HG03135 (cell line): ENCODE measurements at regions not wholly inside any gene's neighbourhood (a gene's known extent, or its start where the extent isn't known, plus 50 kb on each side); places are given as distances from the start of the nearest gene placed in this dataset.

Experiments used
- ATAC-seq: cut with Tn5 transposase; IDR thresholded peaks from one replicate; pipeline ENCODE4 v1.9.1; 2021; ENCODE audit warnings: mild to moderate bottlenecking, moderate library complexity; ENCODE audit not compliant: unreplicated experiment

DNA sequence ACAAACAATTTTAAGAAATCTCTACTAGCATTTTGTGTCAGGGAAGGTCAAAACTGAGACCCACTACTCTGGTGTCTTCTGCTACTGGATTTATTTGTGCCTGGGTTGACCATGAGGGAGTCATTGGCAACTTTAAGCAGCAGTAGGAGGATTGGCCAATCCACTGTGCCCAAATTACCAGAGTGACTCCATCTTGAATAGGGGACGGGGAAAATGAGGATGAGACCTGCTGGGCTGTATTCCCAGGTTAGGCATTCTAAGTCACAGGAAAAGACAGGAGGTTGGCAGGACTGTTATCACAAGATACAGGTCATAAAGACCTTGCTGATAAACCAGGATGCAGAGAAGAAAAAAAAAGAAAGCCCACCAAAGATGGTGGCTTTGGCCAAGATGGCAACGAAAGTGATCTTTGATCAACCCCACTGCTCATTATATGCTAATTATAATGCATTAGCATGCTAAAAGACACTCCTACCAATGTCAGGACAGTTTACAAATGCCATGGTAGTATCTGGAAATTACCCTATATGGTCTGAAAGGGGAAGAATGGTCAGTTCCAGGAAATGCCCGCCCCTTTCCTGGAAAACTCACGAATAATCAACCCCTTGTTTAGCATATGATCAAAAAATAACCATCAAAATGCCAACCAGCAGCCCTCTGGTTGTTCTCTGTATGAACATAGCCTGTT is 200.9 kb downstream of the LTN1 start:
- no peak for ATAC-seq

DNA sequence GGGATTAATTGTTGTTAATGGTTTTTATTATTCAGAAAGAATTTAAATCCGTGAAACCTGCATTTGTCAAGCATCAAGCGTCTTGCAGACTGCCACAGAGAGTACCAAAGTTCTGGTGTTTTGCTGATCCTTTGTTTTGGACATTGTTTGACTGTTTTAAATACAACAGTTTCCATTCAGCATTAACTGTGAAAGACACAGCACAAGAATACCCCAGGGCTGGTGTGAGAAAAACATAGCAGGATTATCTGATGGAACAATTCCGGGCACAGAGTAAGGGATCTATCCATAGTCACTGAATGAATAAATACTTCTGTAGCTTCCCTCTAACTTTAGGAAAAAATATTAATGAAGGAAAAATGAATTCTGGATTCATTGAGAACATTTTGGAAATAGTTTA is 202.3 kb downstream of the LTN1 start:
- no peak for ATAC-seq

DNA sequence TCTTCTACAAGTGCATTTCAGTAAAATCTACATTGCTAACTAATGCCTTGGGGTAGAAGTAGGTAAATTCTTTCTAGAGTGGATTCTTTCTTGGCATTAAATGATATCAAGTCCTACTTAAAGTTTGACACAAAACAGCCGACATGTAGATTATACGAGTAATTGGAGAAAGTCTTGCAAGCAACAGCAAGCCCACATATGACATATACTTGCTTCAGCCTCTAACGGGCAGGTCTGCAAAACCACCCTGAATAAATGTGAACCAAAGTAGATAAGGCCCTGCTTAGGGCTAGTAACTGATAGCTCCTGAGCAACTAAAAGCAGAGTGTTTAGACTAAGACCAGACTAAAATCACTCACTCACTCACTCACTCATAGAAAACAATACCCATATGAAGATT is 203.2 kb downstream of the LTN1 start:
- no peak for ATAC-seq

DNA sequence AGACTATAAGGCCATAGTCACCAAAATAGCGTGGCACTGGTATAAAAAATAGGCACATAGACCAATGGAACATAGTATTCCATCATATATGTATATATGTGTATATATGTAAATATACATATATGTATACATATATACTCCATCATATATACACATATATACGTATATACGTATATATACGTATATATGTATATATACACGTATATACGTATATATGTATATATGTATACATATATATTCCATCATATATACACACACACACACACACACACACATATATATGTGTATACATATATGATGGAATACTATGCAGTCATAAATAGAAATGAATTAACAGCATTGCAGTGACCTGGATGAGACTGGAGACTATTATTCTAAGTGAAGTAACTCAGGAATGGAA is 204.6 kb downstream of the LTN1 start:
- no peak for ATAC-seq

DNA sequence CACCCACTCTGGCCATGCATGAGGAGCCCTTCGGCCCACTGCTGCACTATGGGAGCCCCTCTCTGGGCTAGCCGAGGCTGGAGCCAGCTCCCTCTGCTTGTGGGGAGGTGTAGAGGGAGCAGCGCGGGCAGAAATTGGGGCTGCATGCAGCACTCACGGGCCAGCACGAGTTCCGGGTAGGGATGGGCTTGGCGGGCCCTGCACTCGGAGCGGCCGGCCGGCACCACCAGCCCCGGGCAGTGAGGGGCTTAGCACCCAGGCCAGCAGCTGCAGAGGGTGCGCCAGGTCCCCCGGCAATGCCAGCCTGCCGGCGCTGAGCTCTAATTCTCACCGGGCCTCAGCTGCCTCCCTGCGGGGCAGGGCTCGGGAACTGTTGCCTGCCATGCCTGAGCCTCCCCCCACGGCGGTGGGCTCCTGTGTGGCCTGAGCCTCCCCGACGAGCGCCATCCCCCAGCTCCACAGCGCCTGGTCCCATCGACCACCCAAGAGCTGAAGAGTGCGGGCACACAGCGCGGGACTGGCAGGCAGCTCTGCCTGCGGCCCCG is 209.0 kb downstream of the LTN1 start:
- ATAC-seq = no peak

DNA sequence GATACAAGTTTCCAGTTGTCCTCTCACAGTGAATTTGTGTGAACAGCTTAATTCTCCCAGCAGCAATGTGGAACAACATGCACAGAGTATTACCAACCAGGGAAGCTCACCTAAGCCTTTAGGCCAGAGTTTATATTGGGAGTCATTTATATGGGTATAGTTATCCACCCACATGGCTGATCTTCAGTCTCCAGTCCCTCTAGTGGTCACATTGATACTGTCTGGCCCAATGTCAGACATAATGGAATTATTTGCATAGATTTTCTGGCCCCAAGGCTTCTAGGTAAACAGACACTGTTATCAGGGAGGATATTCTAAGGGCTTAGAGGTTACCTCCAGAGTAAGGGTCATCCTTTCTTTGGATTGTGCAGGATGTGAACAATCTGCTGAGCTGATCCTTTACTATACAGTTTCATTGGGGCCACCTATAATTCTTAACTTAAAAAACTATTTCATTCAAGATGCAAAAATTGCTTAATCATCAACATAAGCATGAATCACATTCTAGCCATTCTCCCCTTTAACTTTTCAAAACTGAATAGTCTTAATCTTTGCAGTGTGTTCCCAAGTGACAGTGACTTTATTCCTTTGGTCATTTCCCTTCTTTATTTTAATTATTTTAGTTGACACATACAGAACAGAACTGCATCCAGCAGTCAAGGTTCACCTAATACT is 210.9 kb downstream of the LTN1 start:
- ATAC-seq = no peak

DNA sequence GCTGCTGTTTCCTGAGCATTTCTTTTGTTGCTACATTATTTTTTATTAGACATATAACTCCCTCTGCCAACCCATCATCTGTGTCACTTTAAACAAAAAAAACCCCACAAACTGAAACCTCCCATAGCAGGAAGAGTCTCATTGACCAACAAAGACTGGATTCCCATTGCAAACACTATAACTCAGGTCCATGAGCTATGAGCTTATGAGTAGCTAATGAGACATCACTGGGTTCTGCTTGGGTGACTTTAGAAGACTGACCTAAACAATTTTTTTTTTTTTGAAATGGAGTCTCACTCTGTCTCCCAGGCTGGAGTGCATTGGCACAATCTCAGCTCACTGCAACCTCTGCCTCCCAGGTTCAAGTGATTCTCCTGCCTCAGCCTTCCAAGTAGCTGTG is 212.8 kb downstream of the LTN1 start:
- no peak for ATAC-seq

DNA sequence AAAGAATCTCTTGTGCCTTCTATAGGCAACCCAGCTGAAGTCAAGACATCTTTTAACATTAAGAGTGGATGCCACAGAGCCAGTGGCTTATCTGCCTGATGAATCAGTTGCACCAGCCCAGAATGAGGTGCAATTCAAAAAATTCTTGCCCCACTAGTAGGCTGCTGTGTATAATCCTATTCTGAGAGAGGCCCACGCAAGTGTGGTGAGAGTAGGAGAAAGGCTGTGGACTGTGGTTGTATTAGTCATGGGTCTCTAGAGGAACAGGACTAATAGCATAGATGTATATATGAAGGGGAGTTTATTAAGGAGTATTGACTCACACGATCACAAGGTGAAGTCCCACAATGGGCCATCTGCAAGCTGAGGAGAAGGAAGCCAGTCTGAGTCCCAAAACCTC is 216.4 kb downstream of the LTN1 start:
- ATAC-seq = no peak

DNA sequence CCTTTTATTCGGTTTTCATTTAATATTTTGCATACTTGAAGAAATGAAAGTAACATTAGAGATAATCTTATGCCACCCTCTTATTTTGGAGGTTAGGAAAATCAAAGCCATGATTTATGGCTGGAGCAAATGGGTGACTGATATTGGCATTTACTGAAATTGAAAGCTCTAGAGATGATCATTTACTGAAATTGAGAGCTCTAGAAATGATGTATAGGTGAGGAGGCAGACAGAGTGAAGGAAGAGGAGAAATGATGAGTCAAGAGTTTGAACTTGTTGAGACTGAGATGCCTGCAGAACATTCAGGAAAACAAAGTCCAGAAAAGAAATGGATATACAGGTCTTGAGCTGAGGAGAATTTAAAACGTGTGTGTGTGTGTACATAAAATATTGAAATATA is 217.6 kb downstream of the LTN1 start:
- ATAC-seq = no peak

DNA sequence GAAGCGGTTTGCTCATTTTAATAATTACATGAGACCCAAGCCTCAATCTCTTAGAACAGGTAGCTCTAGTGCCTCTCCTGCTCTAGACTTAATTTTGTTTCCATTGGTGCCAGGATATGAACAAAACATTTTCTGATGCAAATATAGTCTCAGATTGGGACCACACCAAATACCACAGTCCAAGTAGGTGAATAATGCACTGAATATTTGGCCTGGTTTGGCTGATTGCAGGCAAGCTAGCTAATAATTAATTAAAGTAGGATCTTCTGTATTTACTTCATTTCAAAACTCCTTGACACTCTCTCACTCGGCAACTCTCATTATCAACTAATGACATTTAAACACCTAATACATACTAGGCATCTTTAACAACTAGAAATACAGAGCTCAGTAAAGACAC is 219.6 kb downstream of the LTN1 start:
- no peak for ATAC-seq

DNA sequence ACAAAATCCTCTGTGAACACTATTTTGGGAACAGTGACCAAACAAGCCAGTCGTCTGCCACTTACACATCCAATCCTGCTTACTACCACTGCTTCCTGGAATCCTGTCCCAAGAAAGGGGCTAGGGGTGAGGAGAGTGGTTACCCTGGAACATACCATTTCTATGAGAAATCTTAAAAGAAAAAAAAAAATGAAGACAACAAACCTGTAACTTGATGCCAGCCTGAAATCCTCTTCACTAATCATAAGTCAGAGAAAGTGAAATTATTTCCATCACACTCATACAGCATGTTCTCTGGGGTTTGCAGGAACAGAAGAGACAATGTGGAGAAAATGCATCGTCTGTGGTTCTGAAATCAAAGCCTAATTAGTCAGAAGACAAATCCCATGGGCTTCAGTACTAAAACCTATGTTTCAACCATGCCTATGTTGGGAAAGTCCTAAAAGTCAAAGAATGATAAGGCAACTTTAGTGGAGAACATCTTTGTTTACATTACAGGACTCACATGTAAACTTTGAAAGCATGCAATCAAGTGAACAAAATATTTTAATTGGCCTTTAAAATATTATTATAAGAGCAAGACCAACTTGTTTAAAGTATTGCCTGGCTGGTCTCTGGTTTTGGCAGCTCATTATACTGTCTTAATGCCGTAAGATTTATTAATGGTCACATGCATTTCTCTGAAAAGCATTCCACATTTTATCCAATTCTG is 220.7 kb downstream of the LTN1 start:
- no peak for ATAC-seq

DNA sequence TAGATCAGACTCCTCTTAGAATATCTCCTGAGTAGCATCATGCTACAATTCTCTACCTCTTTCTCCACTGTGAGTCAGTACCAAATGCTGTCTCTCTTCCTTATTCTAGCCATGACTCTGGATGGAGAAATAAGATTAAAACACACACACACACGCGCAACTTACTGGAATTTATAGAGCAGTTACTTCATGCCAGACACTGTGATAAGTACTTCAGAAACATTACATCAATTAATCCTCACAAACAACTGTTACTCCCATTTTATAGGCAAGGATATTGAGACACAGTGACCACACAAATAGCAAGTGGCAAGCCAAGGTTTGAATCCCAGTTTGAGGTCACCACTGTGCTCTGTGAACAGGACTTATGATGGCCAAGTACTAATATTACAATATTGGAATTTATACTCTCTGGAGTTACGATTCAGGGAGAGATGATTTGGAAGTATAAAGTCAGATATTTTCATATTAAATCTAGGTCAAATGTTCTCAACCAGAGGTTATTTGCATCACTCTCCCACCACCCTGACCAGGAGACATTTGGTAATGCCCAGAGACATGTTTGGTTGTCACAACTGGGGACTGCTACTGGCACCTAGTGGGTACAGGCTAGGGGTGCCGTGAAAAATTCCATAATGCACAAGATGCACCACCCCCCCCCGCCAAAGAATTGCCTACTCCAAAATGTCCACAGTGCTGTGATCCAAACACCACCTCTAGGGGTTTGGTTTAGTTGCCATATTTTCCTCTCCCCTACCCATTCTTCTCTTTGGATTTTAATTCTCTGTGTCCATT is 221.6 kb downstream of the LTN1 start:
- ATAC-seq = no peak

DNA sequence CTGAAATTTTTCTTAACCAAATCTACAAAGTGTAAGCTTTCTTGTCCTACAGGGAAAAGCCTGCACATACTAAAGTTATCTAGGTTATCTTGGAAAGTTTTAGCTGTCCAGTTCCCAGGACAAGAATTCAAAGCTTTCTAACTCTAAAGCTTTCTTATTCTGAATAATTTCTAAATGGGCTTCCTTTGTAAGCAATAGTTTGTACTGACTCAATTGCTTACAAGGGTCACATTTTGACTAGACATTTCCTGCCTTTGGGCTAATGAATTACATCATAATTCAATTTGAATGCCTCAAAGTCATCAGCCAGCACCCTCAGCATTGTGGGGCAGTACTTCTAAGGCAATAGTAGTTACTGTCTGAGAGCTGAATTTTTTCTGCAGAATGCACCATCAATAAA is 223.0 kb downstream of the LTN1 start:
- ATAC-seq = no peak

DNA sequence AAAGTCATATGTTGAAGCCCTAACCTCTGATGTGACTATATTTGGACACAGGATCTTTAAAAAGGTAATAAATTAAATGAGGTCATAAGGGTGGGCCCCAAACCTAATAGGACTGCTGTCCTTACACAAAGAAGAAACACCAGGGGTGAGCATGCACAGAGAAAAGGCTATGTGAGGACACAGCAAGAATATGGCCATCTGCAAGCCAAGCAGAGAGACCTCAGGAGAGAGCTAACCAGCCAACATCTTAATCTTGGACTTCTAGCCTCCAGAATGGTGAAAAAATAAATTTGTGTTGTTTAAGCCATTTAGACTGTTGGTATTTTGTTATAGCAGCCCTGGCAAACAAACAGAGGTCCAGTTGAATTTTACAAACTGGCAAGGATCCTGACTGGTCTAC is 223.9 kb downstream of the LTN1 start:
- ATAC-seq = no peak

DNA sequence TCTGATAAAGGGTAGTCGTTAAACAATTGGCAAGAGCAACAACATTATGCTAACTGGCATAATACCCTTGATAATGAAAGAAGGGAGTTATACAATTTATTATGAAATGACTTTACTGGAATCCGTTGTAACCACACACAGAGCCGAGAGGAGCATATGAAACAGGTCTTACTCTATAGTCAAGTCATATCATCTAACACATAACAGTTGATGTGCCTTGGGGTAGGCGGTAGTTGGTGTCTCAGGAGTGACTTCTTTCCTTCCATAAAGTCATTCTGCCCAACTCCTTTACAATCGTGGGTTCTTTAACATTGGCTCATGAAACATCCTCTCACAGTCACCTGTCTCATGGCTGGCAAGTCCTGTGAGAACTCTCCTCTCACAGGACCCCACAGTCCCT is 225.2 kb downstream of the LTN1 start:
- no peak for ATAC-seq

DNA sequence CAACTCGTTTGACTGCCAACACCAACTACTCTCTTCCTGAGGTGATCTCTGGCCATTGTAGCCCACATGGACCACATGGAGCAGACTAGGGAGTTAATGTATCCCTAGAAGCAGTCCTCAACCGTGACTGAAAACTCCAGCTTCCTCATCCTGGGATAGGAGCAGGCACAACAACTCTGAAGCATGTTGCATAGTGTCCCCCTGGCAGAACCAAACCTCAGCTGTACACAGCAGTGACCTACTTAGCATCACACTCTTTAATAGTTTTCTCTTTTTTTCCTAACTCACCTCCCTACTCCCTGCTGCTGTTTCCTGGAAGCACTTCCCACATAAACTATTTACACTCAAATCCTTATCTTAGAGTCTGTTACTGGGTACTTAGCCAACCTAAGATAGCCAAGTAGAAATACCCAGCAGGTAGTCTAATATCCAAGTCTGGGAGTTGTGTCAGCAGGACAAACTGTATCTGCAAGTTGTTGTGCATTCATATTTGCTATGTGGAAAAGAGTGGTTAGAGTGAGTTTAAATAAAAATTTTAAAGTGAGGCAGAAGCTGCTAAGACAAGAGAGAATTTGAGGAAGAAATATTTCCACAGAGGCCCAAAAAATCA is 228.8 kb downstream of the LTN1 start:
- ATAC-seq = no peak

DNA sequence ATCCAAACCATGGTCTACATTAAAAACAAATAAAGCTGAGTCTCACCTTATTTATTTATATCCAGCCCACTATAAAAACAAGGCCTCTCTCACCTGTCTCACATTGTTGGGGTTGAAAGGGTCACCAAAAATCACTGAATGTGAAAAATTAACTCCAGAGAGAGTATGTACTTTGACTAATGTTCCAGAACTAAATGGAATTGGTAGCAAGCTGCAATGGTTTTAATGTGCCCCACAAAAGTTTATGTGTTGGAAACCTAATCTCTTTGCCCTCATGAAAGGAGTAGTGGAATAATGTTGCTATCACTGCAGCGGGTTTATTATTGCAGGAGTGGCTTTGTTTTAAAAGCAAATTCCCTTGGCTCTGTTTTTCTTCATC is 230.3 kb downstream of the LTN1 start:
- ATAC-seq = no peak

DNA sequence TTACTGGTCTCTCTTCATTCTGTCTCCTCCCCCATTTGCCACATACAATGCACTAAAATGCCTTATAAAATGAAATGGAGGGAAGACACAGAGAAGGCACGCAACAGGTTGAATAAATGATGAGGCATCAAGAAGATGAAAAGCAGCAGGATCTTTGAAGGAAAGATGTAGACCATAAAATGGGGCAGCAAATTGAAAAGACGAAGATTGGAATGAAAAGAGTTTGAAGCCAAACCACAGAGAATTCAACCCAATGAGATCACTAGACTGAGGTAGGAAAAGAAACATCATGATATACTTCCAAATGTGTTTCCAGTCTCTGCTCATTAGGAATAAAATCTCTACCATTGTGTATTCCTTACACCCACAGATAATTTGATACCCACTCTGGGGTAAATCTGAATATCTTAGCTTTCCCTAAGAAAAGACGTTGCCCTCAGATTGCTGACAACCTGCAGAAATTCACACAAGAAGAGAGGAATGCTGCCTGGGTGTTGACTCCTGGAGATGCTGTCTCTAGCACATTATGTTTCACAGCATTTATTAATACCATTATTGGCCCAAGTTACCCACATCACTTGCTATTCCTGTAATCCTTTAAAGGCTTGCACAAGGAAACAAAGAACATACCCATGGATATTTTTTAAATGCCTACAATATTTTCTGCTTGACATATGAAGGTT is 230.9 kb downstream of the LTN1 start:
- ATAC-seq = no peak

DNA sequence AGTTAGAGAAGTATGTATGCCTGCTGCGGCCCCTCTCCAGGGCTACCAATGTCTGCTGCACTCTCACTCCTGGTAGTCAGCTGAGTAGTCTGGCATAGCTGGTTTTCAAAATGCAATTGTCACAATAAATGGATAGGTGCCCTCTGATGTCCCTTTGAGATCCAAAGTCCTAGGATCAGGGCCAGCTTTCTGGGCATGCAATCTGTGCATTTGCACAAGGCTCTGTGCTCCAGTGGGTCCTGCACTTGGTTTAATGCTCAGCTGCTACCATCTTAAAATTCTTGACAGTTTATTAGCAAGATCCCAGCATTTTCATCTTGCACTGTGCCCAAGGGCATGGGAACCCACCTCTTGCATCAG is 233.8 kb downstream of the LTN1 start:
- ATAC-seq = no peak
